ENCODE measurements at regions not wholly inside any gene's neighbourhood (a gene's known extent, or its start where the extent isn't known, plus 50 kb on each side); places are given as distances from the start of the nearest gene placed in this dataset.

- TF ChIP-seq POLR2A (IDR thresholded peaks at IDR 0.05) (no peak), CTCF (IDR thresholded peaks at IDR 0.05) (no peak)
Measured at GRCh38 chr1:60225486-60225885, 151.9 kb upstream of the C1orf87 start.

Measured in thyroid gland (tissue), 4 donors.